Spinal cord (tissue), 9 donors: ENCODE measurements at regions not wholly inside any gene's neighbourhood (a gene's known extent, or its start where the extent isn't known, plus 50 kb on each side); places are given as distances from the start of the nearest gene placed in this dataset.

ENCODE experiments used
- DNase-seq, 6 donors: peaks; one replicate each; pipeline versions ENCODE4 v3.0.0 to v3.0.0-alpha.2; 2013 to 2015; ENCODE audit warnings: low spot score in 6 of 6, low read depth in 4 of 6
- H3K27ac ChIP-seq: one replicate; pipeline ENCODE4 v1.5.1; 2013; ENCODE audit warnings: low read depth, low read length, control low read depth
- H3K27me3 ChIP-seq: one replicate; pipeline ENCODE4 v1.6.1; 2013; ENCODE audit warnings: low read length; ENCODE audit not compliant: control insufficient read depth, insufficient read depth
- H3K36me3 ChIP-seq: one replicate; pipeline ENCODE4 v1.6.1; 2013; ENCODE audit warnings: low read length; ENCODE audit not compliant: control insufficient read depth, insufficient read depth
- H3K4me1 ChIP-seq: one replicate; pipeline ENCODE4 v1.6.1; 2013; ENCODE audit warnings: low read length; ENCODE audit not compliant: control insufficient read depth, insufficient read depth
- H3K4me3 ChIP-seq: one replicate; pipeline ENCODE4 v1.5.1; 2013; ENCODE audit warnings: low read depth, low read length, control low read depth
- H3K9me3 ChIP-seq: one replicate; pipeline ENCODE4 v1.6.1; 2013; ENCODE audit warnings: low read length; ENCODE audit not compliant: control insufficient read depth, insufficient read depth
- WGBS: methylation state at CpG from one replicate; pipeline ENCODE4 v1.1.5; 2013; ENCODE audit warnings: missing lambda C conversion rate; ENCODE audit not compliant: insufficient coverage; 5-methylcytosine and 5-hydroxymethylcytosine counted together
- donor health status: healthy.

GRCh38 chr2:21250673-21251072 is 126.9 kb downstream of the TDRD15 start:
- Histone ChIP-seq H3K4me3 (no peak overlapping the region), H3K27ac (no peak overlapping the region), H3K4me1 (peaks cover 8% of the 10 kb centered on the region), H3K27me3 (no peaks in the 10 kb centered on the region), H3K9me3 (no peaks in the 10 kb centered on the region), H3K36me3 (no peaks in the 10 kb centered on the region)
- no peak for DNase-seq

DNA sequence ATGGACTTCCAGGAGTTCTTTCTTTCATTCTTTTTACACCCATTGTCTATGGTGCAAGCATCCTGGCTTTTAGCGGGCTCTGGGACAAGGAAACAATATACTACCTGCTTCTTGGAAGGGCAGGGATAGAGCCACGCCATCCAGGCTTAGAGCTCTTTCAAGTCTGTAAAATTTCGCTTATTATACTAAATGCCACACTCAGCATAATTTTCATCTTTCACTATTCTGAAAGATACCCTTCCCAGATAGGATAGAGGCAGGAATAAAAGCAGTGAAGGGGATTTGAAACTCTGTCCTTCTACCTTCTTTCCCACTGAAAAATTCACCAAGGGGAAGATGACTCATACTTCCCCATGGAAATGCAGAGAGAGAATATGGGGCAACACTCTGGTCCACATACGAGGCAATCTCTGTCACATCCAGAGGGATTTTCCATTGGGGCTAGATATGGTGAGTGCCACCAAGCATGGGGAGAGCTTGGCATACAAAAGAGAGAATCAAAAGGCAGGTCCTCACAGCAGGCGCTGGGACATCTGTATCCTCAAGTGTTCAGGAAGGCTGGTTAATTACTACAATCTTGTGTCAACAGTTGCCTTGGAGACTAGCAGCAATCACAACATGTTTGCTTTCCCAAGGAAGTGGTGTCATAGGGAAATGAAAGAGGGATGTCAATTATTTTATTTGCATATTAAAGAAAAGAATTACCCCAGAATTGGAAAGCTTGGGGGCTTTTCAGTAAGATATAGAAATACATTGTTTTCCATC is 127.6 kb downstream of the TDRD15 start:
- H3K27ac ChIP-seq = no peak overlapping the region
- no peaks in the 10 kb centered on the region for H3K9me3 ChIP-seq
- H3K36me3 ChIP-seq = no peaks in the 10 kb centered on the region
- peak in 1 of 6 donors; percentile 46 for DNase-seq
- no peak overlapping the region for H3K4me3 ChIP-seq
- peaks cover 8% of the 10 kb centered on the region for H3K4me1 ChIP-seq
- H3K27me3 ChIP-seq = no peaks in the 10 kb centered on the region
- WGBS = 78% methylated on average over 4 of the region's 5 CpGs

DNA sequence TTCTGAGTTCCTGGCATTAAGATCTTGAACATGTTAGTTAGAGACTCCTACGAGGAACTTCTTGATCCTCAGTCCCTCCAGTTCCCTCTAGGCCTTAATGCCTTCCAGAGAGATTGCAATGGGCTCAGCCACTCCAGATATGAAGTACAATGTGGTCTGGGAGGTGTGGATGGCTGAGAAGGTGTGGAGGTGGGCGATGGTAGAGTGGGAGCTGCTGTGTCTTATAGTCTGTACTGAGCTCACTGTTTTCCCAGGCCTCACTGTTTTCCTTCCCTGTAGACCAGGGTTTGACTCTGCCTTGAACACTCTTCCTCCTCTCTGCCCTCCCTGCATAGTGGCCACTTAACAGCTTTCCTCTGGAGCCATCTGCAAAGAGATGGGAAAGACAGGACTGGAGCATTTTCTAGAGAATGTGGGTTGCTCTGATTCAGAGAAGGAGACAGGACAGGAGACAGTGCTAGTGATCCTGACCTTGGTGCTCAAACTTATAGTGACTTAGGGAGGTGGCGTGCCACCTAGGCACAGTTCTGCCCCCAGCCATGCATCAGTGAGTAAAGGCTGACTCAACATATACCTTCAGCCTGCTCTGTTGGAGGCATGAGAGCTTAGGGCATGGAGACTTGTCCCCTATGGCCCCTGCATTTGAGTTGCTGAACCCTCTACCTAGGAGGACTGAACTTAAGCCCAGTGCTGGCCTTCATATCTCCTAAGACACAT is 129.7 kb downstream of the TDRD15 start:
- H3K4me3 ChIP-seq = no peak overlapping the region
- H3K36me3 ChIP-seq = no peaks in the 10 kb centered on the region
- H3K27me3 ChIP-seq = no peaks in the 10 kb centered on the region
- H3K4me1 ChIP-seq = peaks cover 8% of the 10 kb centered on the region
- 100% methylated on average over 1 of the region's 3 CpGs for WGBS
- no peak overlapping the region for H3K27ac ChIP-seq
- DNase-seq = no peak
- H3K9me3 ChIP-seq = no peaks in the 10 kb centered on the region

DNA sequence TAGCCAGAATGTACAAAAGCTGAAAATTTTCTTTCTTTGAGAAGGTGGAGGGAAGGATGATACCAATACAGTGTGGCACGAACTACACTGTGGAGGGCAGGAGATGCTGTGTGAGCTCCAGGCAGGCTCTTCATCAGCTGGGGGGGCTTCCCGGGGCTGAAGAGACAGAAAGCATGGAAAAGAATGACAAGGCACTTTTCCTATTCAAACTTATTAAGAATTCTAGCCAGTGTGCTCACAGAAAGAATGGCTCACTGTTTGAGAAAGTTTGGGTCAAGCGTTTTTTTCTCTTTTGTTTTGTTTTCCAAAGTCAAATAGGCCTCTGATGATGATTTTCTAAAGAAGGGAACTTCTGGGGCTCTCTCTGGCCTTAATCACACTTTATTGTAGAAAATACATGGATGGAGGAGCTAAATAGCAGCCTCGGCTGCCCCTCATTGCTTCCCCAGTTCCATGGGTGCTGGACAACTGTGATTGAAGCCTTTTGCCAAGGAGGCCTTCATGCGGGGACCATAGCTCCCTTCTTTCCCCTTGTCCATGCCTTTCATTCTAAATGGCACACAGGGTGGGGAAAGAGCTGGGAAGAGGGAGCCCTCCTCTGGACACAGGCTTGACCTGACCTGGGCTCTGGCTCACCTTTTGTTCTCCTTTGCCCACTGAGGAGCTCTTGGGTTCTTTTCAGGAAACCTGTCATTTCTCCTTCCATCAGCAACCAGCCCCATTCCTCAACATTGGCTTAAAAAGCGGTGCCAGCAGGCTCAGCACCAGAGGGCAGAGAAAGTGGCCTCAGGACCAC is 130.6 kb downstream of the TDRD15 start:
- Histone ChIP-seq H3K4me1 (peaks cover 8% of the 10 kb centered on the region), H3K36me3 (no peaks in the 10 kb centered on the region), H3K27ac (peak overlapping the region; percentile 43), H3K4me3 (no peak overlapping the region), H3K27me3 (no peaks in the 10 kb centered on the region), H3K9me3 (no peaks in the 10 kb centered on the region)
- DNase-seq = no peak
- no CpG with 5 or more reads among the region's 6 CpGs for WGBS

- Histone ChIP-seq H3K4me1 (peaks cover 12% of the 10 kb centered on the region), H3K36me3 (no peaks in the 10 kb centered on the region), H3K4me3 (no peak overlapping the region), H3K27me3 (no peaks in the 10 kb centered on the region), H3K9me3 (no peaks in the 10 kb centered on the region), H3K27ac (peak overlapping the region; percentile 12)
- DNase-seq = peak in 1 of 6 donors; percentile 81
- 44% methylated on average over 4 of the region's 5 CpGs for WGBS
Measured at GRCh38 chr2:21256006-21256405, 132.2 kb downstream of the TDRD15 start.

- no peaks in the 10 kb centered on the region for H3K9me3 ChIP-seq
- WGBS = 80% methylated on average over 1 of the region's 2 CpGs
- H3K27me3 ChIP-seq = no peaks in the 10 kb centered on the region
- no peak overlapping the region for H3K4me3 ChIP-seq
- no peak overlapping the region for H3K27ac ChIP-seq
- H3K36me3 ChIP-seq = no peaks in the 10 kb centered on the region
- peaks cover 12% of the 10 kb centered on the region for H3K4me1 ChIP-seq
- no peak for DNase-seq
Measured at GRCh38 chr2:21257621-21258020, 133.9 kb downstream of the TDRD15 start.

DNA sequence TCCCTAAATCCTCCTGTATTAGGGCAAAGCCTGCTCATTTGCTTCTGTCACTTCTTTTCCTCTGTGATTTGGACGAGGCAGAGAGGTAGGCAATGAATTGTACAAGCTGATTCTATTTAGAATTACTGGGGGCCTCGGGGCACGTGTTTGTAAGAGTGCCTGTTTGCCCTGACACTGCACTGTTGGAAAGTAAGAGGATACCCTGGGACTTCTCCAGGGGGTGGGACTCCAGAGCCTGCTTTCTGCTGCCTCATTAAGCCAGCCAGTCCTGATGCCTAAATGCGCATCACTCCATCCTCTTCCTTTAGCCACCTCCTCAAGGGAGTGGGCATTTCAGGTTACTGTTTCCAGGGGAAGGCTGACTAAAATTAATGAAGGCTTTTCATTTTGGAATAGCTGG is 134.3 kb downstream of the TDRD15 start:
- H3K27ac ChIP-seq = no peak overlapping the region
- no peak for DNase-seq
- no peaks in the 10 kb centered on the region for H3K9me3 ChIP-seq
- H3K36me3 ChIP-seq = no peaks in the 10 kb centered on the region
- H3K4me3 ChIP-seq = no peak overlapping the region
- H3K27me3 ChIP-seq = no peaks in the 10 kb centered on the region
- WGBS = 29% methylated on average over 2 of the region's 4 CpGs
- H3K4me1 ChIP-seq = peaks cover 12% of the 10 kb centered on the region

GRCh38 chr2:21260311-21260710 is 136.5 kb downstream of the TDRD15 start:
- Histone ChIP-seq H3K9me3 (no peaks in the 10 kb centered on the region), H3K27ac (no peak overlapping the region), H3K27me3 (no peaks in the 10 kb centered on the region), H3K4me3 (no peak overlapping the region), H3K36me3 (no peaks in the 10 kb centered on the region), H3K4me1 (peaks cover 8% of the 10 kb centered on the region)
- 40% methylated on average over 2 of the region's 3 CpGs for WGBS
- DNase-seq = peak in 1 of 6 donors; percentile 82

DNA sequence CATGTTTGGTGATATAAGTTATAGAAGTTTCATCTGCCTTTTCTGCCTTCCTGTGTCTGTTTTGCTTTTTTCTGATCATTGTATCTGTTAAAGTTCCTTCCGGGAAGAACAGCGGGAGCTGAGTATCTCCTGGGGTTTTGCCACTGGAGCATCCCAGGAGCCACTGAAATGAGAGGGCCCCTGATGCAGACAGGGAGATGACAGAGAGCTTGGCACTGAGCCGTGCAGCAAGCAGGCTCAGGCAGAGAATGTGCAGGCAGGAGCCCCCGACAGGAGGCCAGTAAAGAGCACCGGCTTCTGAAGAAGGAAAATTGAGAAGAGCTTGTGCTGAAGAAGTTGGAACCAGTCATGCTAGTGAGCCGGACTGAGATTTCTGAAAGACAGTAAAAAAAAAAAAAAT is 137.8 kb downstream of the TDRD15 start:
- WGBS = 46% methylated on average over 6 of the region's 6 CpGs
- H3K36me3 ChIP-seq = no peaks in the 10 kb centered on the region
- no peaks in the 10 kb centered on the region for H3K27me3 ChIP-seq
- no peak for DNase-seq
- no peak overlapping the region for H3K27ac ChIP-seq
- peaks cover 8% of the 10 kb centered on the region for H3K4me1 ChIP-seq
- H3K9me3 ChIP-seq = no peaks in the 10 kb centered on the region
- H3K4me3 ChIP-seq = no peak overlapping the region
